ENCODE measurements at regions not wholly inside any gene's neighbourhood (a gene's known extent, or its start where the extent isn't known, plus 50 kb on each side); places are given as distances from the start of the nearest gene placed in this dataset.

GRCh38 chr10:128468462-128468861, 342.2 kb upstream of the MKI67 start:
- Histone ChIP-seq H4K20me1 (ENCODE audit: insufficient read depth, low read length) (no peaks in the 10 kb centered on the region), H3K4me2 (ENCODE audit: insufficient read depth, low read length) (no peak overlapping the region), H3K27me3 (ENCODE audit: insufficient read depth, low read length, poor library complexity) (no peaks in the 10 kb centered on the region), H2AFZ (ENCODE audit: low read depth, low read length) (no peak overlapping the region), H3K9me3 (ENCODE audit: insufficient read depth, low read length, severe bottlenecking) (no peaks in the 10 kb centered on the region), H3K4me3 (ENCODE audit: low read depth in 1 of 2, low read length in 2 of 2) (no peak overlapping the region), H3K27ac (ENCODE audit: low read length) (no peak overlapping the region), H3K4me1 (ENCODE audit: insufficient read depth, low read length) (no peaks in the 10 kb centered on the region), H3K9ac (ENCODE audit: low read depth, low read length) (no peak overlapping the region), H3K79me2 (ENCODE audit: insufficient read depth, low read length) (no peaks in the 10 kb centered on the region), H3K36me3 (ENCODE audit: insufficient read depth, low read length) (no peaks in the 10 kb centered on the region)
- no peak for DNase-seq
- ATAC-seq (ENCODE audit: insufficient read depth, low read depth) = no peak
- TF ChIP-seq EZH2 (IDR thresholded peaks at IDR 0.05; ENCODE audit: borderline replicate concordance, low read depth, low read length, severe bottlenecking) = no peak
- TF ChIP-seq, protein P1, sequence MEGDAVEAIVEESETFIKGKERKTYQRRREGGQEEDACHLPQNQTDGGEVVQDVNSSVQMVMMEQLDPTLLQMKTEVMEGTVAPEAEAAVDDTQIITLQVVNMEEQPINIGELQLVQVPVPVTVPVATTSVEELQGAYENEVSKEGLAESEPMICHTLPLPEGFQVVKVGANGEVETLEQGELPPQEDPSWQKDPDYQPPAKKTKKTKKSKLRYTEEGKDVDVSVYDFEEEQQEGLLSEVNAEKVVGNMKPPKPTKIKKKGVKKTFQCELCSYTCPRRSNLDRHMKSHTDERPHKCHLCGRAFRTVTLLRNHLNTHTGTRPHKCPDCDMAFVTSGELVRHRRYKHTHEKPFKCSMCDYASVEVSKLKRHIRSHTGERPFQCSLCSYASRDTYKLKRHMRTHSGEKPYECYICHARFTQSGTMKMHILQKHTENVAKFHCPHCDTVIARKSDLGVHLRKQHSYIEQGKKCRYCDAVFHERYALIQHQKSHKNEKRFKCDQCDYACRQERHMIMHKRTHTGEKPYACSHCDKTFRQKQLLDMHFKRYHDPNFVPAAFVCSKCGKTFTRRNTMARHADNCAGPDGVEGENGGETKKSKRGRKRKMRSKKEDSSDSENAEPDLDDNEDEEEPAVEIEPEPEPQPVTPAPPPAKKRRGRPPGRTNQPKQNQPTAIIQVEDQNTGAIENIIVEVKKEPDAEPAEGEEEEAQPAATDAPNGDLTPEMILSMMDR (IDR thresholded peaks at IDR 0.05; ENCODE audit: borderline replicate concordance, extremely low read depth, low read length, poor library complexity, severe bottlenecking) = no peak

DNA sequence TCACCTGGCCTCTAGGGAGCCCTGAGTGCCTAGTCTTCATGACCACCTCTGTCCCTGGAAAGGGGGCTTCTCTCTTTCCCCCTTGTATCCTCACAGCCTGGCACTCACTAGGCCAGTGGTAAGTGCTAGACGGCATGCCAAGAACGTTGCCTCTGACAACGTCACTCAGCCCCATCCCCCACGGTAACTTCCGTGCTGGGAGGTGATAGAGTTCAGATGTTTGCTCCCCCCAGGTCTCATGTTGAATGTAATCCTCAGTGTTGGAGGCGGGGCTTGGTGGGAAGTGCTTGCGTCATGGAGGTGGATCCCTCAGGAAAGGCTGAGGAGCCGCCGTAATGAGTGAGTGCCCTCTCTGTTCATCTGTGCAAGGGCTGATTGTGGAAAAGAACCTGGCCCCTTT, 343.3 kb upstream of the MKI67 start:
- no peak for DNase-seq
- no peak overlapping the region for H3K27ac ChIP-seq (ENCODE audit: low read length)
- H3K36me3 ChIP-seq (ENCODE audit: insufficient read depth, low read length) = no peaks in the 10 kb centered on the region
- no peaks in the 10 kb centered on the region for H3K79me2 ChIP-seq (ENCODE audit: insufficient read depth, low read length)
- no peak overlapping the region for H3K4me2 ChIP-seq (ENCODE audit: insufficient read depth, low read length)
- H3K9ac ChIP-seq (ENCODE audit: low read depth, low read length) = no peak overlapping the region
- H4K20me1 ChIP-seq (ENCODE audit: insufficient read depth, low read length) = no peaks in the 10 kb centered on the region
- ATAC-seq (ENCODE audit: insufficient read depth, low read depth) = no peak
- H2AFZ ChIP-seq (ENCODE audit: low read depth, low read length) = no peak overlapping the region
- no peak overlapping the region for H3K4me3 ChIP-seq (ENCODE audit: low read depth in 1 of 2, low read length in 2 of 2)
- H3K27me3 ChIP-seq (ENCODE audit: insufficient read depth, low read length, poor library complexity) = no peaks in the 10 kb centered on the region
- H3K4me1 ChIP-seq (ENCODE audit: insufficient read depth, low read length) = no peaks in the 10 kb centered on the region
- no peak for TF ChIP-seq EZH2 (IDR thresholded peaks at IDR 0.05; ENCODE audit: borderline replicate concordance, low read depth, low read length, severe bottlenecking)
- TF ChIP-seq, protein P1 (IDR thresholded peaks at IDR 0.05; ENCODE audit: borderline replicate concordance, extremely low read depth, low read length, poor library complexity, severe bottlenecking) = no peak
- H3K9me3 ChIP-seq (ENCODE audit: insufficient read depth, low read length, severe bottlenecking) = no peaks in the 10 kb centered on the region

GRCh38 chr10:128470321-128470965, 344.2 kb upstream of the MKI67 start:
- no peaks in the 10 kb centered on the region for H3K27me3 ChIP-seq (ENCODE audit: insufficient read depth, low read length, poor library complexity)
- H3K79me2 ChIP-seq (ENCODE audit: insufficient read depth, low read length) = no peaks in the 10 kb centered on the region
- no peaks in the 10 kb centered on the region for H3K9me3 ChIP-seq (ENCODE audit: insufficient read depth, low read length, severe bottlenecking)
- H3K4me2 ChIP-seq (ENCODE audit: insufficient read depth, low read length) = no peak overlapping the region
- TF ChIP-seq EZH2 (IDR thresholded peaks at IDR 0.05; ENCODE audit: borderline replicate concordance, low read depth, low read length, severe bottlenecking) = no peak
- TF ChIP-seq, protein P1 (IDR thresholded peaks at IDR 0.05; ENCODE audit: borderline replicate concordance, extremely low read depth, low read length, poor library complexity, severe bottlenecking) = no peak
- no peak overlapping the region for H3K9ac ChIP-seq (ENCODE audit: low read depth, low read length)
- H2AFZ ChIP-seq (ENCODE audit: low read depth, low read length) = no peak overlapping the region
- DNase-seq = no peak
- no peaks in the 10 kb centered on the region for H3K36me3 ChIP-seq (ENCODE audit: insufficient read depth, low read length)
- H4K20me1 ChIP-seq (ENCODE audit: insufficient read depth, low read length) = no peaks in the 10 kb centered on the region
- ATAC-seq (ENCODE audit: insufficient read depth, low read depth) = no peak
- H3K4me3 ChIP-seq (ENCODE audit: low read depth in 1 of 2, low read length in 2 of 2) = no peak overlapping the region
- no peaks in the 10 kb centered on the region for H3K4me1 ChIP-seq (ENCODE audit: insufficient read depth, low read length)
- H3K27ac ChIP-seq (ENCODE audit: low read length) = no peak overlapping the region
